AG10803 (cell line): ENCODE measurements at regions not wholly inside any gene's neighbourhood (a gene's known extent, or its start where the extent isn't known, plus 50 kb on each side); places are given as distances from the start of the nearest gene placed in this dataset.

ENCODE experiments used
- DNase-seq: peaks from one replicate; pipeline ENCODE4 v3.0.0; 2010; ENCODE audit warnings: low read depth
- H3K4me3 ChIP-seq: 2 replicates; pipeline ENCODE4 v1.5.1; 2011; ENCODE audit warnings: mild to moderate bottlenecking, low read length, control low read depth
- CTCF ChIP-seq: conservative IDR thresholded peaks from 2 replicates; pipeline ENCODE4 v1.5.1; 2011; ENCODE audit warnings: mild to moderate bottlenecking, low read length, control low read depth, inconsistent platforms

GRCh38 chr21:28561772-28562171 lies 430.9 kb downstream of the LTN1 start:
- TF ChIP-seq CTCF, result no peak
- DNase-seq, result no peak
- H3K4me3 ChIP-seq, result no peak overlapping the region

GRCh38 chr21:28554660-28555475 lies 437.8 kb downstream of the LTN1 start:
- no peak overlapping the region for H3K4me3 ChIP-seq
- TF ChIP-seq CTCF, result no peak
- peak; percentile 58 for DNase-seq

- no peak for DNase-seq
- no peak overlapping the region for H3K4me3 ChIP-seq
- TF ChIP-seq CTCF, result no peak
Observed at GRCh38 chr21:28550057-28550825, 442.4 kb downstream of the LTN1 start.

GRCh38 chr21:28548291-28548690 lies 444.4 kb downstream of the LTN1 start:
- DNase-seq, result peak; percentile 38

GRCh38 chr21:28547766-28548165 lies 444.9 kb downstream of the LTN1 start:
- DNase-seq, result peak; percentile 55
- no peak for TF ChIP-seq CTCF
- no peak overlapping the region for H3K4me3 ChIP-seq

More at GRCh38 chr21:28548291-28548690, 444.4 kb downstream of the LTN1 start:
- H3K4me3 ChIP-seq, result no peak overlapping the region
- TF ChIP-seq CTCF, result no peak

- H3K4me3 ChIP-seq, result no peak overlapping the region
- no peak for TF ChIP-seq CTCF
- no peak for DNase-seq
Observed at GRCh38 chr21:28543975-28544374, 448.7 kb downstream of the LTN1 start.
